Fibroblast of peridontal ligament (primary cell): ENCODE measurements at regions not wholly inside any gene's neighbourhood (a gene's known extent, or its start where the extent isn't known, plus 50 kb on each side); places are given as distances from the start of the nearest gene placed in this dataset.
"Not testable (repeated sequence)": the region's sequence is repeated elsewhere in the genome, so short reads cannot be mapped to it uniquely, and the experiment has no call there.

ENCODE experiments used
- DNase-seq: peaks from one replicate; pipeline ENCODE4 v3.0.0-alpha.2; 2010; ENCODE audit errors: extremely low read depth

DNA sequence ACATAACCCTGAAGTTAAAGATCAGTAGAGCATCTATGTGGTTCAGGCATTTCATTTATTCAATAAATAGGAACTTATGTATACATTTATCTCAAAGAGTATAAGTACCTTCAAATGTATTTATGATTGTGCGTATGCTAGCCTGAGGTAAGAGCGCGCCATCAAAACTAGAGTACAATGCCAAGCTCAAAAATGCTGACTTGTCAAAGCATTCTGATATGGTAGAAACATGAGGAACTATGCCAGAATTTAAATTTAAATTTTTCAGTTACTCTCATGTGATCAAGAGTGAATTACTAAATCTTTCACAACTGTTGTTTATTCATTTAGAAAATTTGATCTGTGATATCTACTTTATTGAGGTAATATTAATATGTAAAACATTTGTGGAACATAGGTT is 225.5 kb upstream of the CDH8 start:
- no peak for DNase-seq

DNA sequence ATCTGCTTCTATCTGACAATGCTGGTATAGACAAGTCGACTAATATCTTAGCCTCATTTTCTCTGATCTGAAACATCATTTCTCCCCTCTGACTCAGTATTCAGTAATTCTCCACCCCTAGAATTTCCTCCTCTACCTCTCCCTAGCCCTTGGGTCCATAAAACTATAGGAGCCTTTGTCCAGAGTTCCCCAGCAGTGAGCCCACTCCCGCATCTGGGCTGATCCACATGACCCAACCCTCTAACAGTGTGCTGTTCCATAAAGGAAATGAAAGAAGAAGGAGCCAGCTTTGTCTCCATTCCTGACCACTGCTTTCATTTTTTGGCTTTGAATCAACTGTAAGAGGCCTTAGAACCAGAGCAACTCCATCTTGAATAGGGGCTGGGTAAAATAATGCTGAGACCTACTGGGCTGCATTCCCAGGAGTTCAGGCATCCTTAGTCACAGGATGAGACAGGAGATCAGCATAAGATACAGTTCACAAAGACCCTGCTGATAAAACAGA is 222.7 kb upstream of the CDH8 start:
- not testable (repeated sequence) for DNase-seq

DNA sequence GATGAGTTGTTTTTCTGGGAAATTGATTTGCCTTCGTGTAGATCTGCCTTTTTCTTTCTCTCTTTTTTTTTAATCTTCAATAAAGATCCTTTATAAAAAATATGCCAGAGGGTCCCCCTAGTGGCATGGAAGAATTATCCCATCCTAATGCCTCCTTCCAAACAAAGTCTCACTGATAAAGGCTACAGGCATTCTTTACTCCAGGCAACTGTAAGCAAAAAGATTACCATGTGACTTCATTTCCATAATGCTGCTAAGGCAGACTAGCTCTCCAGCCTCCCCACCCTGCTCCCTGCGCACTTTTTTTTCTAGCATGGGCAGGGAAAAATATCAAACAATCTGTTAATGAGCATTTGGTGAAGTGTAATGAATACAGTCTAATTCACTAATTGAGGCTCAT is 220.2 kb upstream of the CDH8 start:
- no peak for DNase-seq

DNA sequence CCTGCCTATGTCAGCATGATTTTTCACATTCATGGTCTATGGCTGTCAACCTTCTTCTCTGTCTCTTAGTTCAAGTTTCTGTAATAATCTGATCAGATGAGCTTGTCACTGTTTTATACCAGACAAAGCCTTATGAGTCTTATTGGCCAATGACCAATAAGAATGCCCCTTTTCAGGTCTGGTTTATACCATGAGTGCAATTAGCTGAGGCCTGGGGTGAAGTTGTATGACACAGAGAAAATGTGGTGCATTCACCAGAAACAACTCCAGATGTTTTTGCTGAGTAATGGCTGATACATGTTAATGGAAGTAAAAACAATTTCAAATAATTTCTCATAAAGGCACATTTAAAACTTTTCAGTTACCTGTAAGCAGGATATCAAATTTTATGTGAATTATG is 218.6 kb upstream of the CDH8 start:
- no peak for DNase-seq

DNA sequence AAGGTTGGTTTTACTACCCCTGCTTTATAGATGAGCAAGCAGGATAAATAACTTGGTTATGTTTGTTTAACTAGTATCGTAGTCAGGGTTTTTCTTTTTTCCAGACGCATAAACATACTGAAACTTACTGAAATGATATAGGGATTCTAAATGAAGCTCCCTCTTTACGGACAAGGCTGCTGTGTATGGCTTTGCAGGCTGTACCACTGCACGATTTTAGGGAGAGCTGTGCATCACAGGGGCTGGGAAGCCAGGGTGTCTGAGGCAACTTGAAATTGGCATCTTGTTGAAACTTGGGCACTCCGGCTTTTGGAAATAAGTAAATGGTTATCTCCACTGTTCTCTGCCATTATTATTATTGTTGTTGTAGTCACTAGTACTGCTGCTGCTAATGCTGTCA is 218.1 kb upstream of the CDH8 start:
- DNase-seq, result no peak

DNA sequence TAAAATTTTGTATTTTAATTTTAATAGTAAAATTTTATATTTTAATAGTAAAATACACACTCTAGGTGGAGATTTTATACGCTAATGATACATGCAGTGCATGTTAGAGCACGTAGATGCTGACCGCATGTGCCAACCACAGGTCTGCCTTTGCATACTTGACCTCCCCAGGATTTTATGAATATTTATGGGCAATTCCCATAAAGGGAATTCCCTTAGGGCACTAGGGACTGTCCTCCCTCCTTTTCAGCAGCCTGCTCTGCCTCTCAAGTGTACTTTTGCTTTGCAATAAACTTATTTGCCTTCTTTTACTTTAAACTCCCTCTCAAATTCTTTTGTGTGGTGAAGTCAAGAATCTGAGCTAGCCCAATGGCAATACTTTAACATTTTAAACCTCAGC is 217.7 kb upstream of the CDH8 start:
- DNase-seq, result no peak

DNA sequence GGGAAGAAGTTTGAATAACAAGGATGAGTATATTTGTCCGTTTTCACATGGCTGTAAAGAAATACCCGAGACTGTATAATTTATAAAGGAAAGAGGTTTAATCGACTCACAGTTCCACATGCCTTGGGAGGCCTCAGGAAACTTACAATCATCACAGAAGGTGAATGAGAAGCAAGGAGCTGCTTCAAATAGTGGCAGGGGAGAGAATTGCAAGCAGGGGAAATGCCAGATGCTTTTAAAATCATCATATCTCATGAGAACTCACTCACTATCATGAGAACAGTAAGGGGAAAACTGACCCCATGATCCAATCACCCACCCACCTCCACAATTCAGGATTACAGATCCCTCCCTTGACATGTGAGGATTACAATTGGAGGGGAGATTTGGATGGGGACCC is 212.8 kb upstream of the CDH8 start:
- DNase-seq, result no peak

DNA sequence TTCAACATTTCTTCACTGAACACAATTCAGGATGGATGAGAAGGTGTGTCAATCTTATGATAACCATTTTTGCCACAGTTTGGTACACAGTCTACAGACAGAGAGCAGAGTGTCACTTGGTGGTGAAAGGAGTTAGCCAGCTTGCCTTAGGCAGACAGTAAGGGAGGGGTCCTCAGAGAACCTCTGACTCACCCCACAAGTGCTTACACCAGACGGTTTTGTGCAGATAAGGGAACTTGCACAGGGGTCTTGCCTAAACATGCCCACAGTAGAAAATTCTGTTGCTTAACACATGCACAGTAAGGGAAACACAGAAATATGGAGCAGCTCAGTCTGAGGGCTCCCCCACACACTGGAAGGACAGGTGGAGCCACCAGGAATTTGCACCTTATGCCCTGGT is 204.5 kb upstream of the CDH8 start:
- no peak for DNase-seq

DNA sequence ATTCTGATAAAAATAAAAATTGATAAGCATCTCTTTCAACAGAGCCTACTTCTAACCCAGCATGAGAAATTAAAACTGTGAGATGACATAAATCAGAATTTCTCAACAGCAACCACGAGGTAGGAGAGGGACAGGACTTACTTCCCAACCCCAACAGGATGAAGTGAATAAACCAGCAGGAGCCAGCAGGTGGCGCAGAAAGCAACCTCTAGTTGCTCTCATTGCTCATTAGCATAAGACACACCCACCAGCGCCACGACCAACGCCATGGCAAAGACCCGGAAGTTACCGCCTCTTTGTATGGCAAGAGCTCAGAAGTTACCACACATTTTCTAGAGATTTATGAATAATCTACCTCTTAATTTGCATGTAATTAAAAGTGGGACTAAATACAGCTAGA is 189.4 kb upstream of the CDH8 start:
- DNase-seq, result no peak

DNA sequence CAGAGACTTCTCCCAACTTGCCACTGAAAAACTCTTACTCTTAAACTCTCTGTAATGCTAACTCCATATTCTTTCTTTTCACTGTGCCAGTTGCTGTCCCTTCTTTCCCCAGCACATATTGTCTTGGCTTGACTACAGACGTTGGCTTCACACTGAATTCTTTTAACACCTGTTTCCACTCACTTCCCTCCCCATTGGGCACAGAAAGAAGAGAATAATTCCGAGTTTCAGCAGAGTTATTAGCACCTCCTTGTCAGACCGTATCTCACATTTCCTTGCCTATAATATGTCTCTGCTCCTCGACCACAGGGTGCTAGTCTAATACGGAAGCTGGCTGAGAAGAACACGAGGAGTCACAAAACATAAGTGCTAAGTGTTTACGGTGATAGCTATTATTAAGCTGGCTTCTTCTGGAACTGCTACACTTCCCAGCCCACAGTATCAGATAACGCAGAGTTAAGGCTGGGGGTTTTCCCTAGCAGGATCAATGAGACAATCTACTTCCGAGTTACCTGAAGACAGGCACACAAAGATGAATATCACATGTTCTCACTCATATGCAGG is 188.5 kb upstream of the CDH8 start:
- DNase-seq, result no peak

DNA sequence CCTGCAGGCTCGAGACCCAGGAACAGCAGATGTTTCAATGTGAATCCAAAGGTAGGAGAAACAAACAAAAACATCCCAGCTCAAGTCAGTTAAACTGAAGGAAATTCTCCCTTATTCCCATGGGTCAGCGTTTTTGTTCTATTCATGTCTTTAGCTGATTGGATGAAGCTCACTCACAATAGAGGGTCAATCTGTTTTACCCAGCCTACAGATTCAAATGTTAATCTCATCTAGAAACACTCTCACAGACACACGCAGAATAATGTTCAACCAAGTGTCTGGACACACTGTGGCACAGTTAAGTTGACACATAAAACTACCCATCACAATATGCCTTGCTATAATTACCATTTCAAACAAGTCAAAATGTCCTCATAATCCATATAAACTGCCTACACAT is 180.6 kb upstream of the CDH8 start:
- DNase-seq, result no peak

DNA sequence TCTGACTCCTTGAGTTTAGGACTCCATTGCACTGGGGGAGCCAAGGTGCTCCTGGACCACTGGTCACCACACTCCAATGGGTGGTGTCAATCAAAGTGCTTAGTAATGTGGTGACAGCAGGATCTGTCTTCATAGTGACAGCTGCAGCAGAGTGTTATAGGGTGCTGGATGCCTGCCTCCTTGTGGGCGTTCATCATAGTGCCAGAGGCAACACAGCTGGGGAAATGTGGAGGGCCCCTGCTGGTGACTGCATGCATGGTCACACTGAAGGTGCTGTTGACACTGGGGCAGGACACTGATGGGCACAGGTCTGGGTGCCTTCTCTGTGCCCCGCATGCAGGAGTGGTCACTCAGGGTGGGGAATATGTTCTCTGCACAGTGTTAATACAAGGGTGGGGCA is 177.5 kb upstream of the CDH8 start:
- DNase-seq, result no peak

DNA sequence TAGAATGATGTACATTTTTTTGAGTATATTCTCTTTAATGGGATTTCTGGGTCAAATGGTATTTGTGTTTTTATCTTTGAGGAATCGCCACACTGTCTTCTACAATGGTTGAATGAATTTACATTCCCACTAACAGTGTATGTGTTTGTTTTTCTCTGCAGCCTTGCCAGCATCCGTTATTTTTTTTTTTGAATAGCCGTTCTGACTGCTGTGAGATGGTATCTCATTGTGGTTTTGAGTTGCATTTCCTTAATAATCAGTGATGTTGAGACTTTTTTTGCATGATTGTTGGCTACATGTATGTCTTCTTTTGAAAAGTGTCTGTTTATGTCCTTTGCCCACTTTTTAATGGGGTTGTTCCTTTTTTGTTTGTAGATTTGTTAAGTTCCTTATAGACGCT is 172.7 kb upstream of the CDH8 start:
- DNase-seq, result no peak

DNA sequence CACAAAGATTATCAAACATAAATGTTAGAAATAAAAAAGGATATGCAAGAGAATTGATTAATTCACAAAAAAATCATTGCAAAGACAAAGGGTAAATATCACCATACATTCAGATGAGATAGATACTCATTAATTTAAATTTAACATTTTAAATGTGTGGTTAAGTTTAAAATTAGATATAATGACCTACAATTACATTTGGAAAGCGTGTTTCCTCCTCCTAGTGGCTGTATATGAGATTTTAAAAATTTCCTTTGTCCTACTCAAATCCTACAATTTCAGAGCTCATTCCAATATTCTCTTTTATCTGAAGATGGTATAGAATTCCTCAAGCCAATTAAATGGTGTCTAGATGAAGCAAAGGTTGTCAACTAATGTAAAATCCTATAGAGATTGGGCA is 169.2 kb upstream of the CDH8 start:
- no peak for DNase-seq

DNA sequence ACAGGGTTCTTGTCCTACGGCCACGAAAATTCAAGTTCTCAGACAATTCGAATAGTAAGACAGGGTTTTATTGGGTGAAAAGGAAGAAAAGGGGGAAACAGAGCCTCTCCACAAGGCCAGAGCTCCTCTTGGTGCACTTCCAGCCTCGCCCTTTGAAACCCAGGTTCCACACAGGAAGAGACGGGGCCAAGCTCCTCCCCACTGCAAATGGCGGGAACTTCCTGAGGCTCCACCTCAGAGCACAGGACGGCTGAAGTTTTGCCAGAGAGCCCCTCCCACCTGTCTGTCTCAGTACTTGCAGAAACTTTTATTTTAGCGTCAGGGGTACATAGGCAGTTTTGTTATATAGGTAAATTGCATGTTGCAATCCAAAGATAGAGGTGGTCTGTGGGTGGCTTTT is 165.7 kb upstream of the CDH8 start:
- no peak for DNase-seq

DNA sequence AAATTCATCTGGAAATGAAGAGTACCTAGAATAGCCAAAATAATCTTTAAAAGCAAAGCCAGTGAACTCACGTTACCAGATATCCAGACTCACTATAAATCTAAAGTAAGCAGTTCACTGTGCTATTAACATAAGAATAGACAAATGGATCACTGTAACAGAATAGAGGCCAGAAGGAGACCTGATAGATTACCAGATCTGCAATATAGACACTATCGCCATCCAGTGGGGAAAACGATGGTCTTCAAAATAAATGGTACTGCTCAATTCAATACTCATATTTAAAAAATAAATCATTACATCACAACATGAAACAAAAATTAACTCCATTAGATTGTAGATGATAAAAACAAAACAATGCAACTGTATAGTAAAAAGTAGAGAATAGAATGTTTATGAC is 158.6 kb upstream of the CDH8 start:
- DNase-seq, result no peak

DNA sequence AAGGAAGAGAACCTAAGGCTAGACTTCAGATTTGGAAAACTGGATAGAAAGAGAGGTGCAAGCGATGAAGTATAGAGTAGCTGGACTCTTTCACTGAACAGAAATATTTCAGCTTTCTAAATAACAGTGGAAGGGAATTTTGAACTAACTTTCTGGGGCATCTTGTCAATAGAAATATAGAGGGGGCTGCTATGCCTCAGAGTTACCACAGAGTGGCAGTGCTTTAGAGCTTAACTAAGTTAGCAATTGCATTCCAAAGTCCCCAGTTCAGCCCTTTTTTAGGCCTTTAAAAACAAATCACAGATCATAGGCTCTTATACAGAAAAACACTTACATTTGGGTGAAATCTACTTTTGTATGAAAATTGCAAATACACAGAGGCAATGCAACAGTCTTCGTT is 154.2 kb upstream of the CDH8 start:
- DNase-seq, result no peak

DNA sequence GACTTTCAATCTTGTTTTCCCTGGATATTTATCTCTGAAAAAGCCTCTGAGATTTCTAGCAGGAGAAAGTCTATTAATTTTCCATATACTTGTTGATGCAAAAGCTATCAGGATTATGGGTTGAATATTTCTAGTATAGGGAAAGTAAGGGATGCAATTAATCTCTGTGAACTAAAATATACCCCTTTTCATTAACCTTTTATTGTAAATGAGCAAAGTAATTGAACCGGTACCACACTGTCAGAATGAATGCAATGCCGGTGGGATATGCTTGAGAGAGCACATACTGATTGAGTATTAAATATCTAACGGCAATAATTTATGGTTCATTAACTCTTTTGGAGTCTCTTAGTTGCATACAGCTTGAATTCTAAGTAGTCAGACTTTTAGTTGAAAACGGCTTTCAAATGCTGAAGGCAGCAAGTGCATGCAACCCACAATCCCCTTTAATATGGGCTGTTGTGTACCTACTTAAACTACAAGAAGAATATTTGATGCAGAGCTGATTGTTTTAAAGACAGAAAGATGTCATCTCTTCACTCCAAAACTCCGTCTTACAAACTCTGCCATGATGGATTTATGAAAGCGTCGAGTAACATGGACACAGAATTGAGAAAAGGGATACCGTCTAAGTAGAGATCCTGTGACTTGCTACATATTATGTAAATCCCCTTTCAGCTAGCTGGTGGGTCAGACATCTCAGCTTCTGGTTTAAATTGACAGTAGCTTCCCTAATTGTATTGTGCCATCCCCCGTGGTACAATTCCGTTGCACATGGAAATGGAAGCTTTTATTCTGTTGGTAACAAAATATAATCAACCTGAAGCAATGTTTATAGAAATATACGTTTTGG is 141.3 kb upstream of the CDH8 start:
- DNase-seq, result no peak

DNA sequence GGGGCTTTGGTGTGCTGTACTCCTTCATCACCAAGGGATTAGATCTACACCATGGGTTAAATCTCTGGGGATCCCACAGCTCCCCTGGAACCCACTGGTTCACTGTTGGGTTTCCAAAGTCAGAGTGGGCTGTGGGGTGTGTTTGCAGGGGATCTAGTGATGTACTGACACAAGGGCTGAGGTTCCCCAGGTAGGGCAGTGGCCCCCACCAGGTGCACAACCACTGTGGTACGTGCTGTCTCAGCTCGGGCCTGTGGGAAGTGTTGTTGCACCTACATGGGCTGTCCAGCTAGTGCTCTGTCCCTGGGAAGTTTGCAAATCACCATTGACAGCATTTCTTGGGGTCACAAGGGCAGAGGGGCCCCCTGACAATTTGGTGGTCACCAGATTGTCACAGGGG is 134.4 kb upstream of the CDH8 start:
- DNase-seq, result no peak

DNA sequence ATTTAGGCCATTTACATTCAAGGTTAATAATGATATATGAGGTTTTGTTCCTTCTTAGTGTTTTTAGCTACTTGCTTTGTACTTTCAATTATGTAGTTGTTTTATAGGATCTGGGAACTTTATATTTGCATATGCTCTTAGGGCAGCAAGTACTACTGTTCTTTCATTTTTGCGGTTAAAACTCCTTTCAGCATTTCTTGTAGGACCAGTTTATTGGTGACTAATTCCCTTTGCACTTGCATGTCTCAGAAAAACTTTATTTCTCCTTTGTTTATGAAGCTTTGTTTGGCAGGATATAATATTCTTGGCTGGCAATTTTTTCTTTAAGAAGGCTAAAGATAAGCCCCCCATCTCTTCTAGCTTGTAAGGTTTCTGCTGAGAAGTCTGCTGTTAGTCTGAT is 131.3 kb upstream of the CDH8 start:
- no peak for DNase-seq

DNA sequence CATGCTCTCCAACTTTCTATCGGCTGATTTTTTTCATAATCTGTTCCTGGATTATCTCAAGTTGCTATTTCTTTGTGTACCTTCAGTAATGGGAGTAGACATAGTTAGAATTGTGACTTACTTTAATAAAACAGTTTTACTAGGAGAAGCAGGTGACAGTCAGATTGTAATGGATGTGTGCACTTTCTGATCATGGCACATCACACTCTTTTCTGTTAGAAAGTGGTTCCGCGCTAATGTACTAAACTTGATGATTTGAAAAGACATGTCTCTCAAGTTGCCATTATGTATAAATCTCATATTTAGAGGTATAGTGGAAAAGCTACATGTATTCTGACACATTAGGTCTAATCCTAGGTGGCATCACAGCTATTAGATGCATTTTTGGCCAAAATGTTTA is 121.3 kb upstream of the CDH8 start:
- DNase-seq, result no peak

DNA sequence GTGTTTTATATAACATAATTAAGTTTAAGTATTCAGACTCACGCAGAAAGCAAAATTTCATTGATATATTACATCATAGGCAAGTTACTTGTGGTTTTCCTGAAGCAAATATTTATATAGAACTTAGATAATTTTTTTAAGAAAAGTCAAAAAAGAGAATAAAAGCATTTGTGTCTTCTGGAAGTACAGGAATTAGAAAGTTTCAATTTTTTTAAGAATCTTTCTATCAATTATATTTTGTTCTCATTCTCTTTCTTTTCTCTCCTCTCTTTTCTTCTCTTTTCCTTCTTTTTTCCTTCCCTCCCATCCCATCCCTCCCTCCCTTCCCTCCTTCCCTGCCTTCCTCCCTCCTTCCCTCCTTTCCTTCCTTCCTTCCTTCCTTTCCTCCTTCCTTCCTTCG is 120.7 kb upstream of the CDH8 start:
- no peak for DNase-seq

DNA sequence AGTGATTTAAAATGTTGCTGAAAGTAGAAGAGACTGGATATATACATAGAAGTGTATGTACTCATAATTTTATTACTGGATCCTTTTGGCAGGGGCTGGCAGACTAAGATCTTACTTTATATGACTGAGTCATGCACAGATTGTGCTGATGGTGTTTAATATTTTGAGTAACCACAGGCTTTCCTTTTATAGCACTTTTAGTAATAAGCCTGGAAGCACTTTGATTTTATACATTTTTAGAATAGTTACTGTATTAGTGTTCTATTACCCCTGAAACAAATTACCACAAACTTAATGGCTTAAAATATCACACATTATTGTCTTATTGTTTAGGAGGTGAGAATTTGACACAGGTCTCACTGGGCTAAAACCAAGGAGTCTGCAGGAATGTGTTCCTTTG is 113.4 kb upstream of the CDH8 start:
- no peak for DNase-seq

DNA sequence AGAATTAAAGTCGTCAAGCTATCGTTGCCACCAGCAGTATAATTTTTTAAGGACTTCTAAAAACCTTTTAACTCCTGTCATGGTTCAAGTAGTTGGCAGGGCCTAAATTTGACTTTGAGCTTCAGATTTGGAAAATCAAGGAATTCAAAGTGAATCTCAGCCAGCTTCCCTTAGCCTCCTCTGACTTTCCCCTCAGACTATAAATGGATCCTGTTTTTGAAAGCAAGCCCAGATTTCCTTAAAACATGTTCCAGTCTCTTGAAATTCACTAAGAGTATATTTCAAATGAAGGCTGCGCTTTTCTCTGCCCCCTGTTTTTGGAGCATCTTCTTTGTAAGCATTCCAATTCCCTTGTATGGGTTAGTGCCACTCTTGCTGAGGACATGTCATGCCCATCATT is 101.8 kb upstream of the CDH8 start:
- DNase-seq, result no peak
